Neuron (in vitro differentiated cells): ENCODE measurements at regions not wholly inside any gene's neighbourhood (a gene's known extent, or its start where the extent isn't known, plus 50 kb on each side); places are given as distances from the start of the nearest gene placed in this dataset.

Experiments
- H2AFZ ChIP-seq: one replicate; pipeline ENCODE4 v1.6.1; 2013; ENCODE audit warnings: low read depth, mild to moderate bottlenecking, inconsistent platforms, low read length, moderate library complexity
- H3K27me3 ChIP-seq: one replicate; pipeline ENCODE4 v1.6.1; 2013; ENCODE audit warnings: low read length; ENCODE audit not compliant: insufficient read depth
- H3K36me3 ChIP-seq: one replicate; pipeline ENCODE4 v1.6.1; 2013; ENCODE audit warnings: low read length; ENCODE audit not compliant: insufficient read depth
- H3K4me1 ChIP-seq: one replicate; pipeline ENCODE4 v1.6.1; 2013; ENCODE audit warnings: low read length; ENCODE audit not compliant: insufficient read depth
- H3K4me3 ChIP-seq: 2 replicates; pipeline ENCODE4 v1.5.1; 2013; ENCODE audit warnings: mild to moderate bottlenecking, low read length, moderate library complexity
- H3K9me3 ChIP-seq: one replicate; pipeline ENCODE4 v1.6.1; 2013; ENCODE audit warnings: low read length

- no peak overlapping the region for H2AFZ ChIP-seq
- no peaks in the 10 kb centered on the region for H3K27me3 ChIP-seq
- H3K4me3 ChIP-seq = no peak overlapping the region
- H3K36me3 ChIP-seq = no peaks in the 10 kb centered on the region
- H3K9me3 ChIP-seq = no peaks in the 10 kb centered on the region
- no peaks in the 10 kb centered on the region for H3K4me1 ChIP-seq
Measured at GRCh38 chr3:28067014-28067413, 174.4 kb upstream of the CMC1 start.

DNA sequence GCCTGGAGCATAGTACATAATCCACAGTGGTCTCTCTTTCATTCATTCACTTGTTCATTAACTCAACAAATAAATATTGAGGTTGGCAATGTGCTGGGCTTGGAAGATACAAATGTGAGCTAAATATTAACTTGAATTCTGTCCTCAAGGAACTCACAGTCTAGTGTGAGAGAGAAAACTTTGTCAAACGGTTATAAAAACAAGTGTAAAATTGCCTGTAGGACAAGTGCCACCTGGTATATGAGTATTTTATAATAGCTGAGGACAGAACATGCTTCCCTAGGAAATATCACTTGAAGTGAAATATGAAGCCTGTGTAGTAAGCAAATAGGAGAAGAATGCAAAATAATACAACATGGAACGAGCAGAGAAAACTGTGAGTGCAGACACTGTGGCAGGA lies 173.1 kb upstream of the CMC1 start:
- H3K36me3 ChIP-seq = no peaks in the 10 kb centered on the region
- no peaks in the 10 kb centered on the region for H3K9me3 ChIP-seq
- H2AFZ ChIP-seq = no peak overlapping the region
- H3K4me1 ChIP-seq = no peaks in the 10 kb centered on the region
- H3K27me3 ChIP-seq = no peaks in the 10 kb centered on the region
- no peak overlapping the region for H3K4me3 ChIP-seq

DNA sequence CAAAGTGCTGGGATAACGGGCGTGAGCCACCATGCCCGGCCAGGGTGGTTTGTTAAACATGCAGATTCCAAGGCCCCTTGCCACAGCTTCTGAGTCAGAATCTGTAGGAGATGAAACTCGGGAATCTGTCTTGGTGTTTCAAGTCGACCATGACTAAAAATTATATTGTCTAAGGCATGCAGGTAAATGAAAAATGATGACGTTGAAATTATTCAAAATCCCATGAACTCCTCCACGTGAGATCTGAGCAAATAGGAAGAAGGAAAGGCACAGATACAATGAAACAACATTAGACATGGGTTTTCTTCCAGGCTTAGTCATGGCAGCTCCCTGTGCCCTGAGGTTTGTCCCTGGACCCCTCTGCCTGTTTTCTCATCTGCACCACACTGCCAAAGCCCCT lies 172.0 kb upstream of the CMC1 start:
- H3K27me3 ChIP-seq = no peaks in the 10 kb centered on the region
- no peaks in the 10 kb centered on the region for H3K36me3 ChIP-seq
- no peak overlapping the region for H3K4me3 ChIP-seq
- H3K4me1 ChIP-seq = no peaks in the 10 kb centered on the region
- no peak overlapping the region for H2AFZ ChIP-seq
- H3K9me3 ChIP-seq = no peaks in the 10 kb centered on the region

DNA sequence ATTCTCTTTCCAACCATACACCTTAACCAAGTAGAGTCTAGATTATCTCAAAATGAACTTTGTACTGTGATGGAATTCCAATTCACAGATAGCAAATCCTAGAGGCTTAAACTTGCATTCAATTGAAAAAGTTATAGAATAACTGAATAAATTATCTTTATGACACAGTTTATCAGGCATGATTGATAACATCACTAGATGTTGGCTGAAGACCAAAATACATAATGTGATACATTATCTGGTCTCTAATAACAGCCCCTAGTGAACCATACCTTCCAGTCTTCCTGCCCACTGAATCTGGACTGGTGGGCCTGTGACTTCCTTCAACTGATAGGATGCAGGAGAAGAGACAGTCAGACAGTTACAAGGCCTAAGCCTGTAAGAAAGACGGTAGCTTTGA lies 165.2 kb upstream of the CMC1 start:
- no peaks in the 10 kb centered on the region for H3K36me3 ChIP-seq
- no peaks in the 10 kb centered on the region for H3K9me3 ChIP-seq
- H3K4me1 ChIP-seq = peaks cover 12% of the 10 kb centered on the region
- H3K27me3 ChIP-seq = peaks cover 2% of the 10 kb centered on the region
- H2AFZ ChIP-seq = no peak overlapping the region
- no peak overlapping the region for H3K4me3 ChIP-seq

- Histone ChIP-seq H3K9me3 (no peaks in the 10 kb centered on the region), H3K4me3 (no peak overlapping the region), H2AFZ (no peak overlapping the region), H3K4me1 (peaks cover 12% of the 10 kb centered on the region), H3K27me3 (peaks cover 2% of the 10 kb centered on the region), H3K36me3 (no peaks in the 10 kb centered on the region)
Measured at GRCh38 chr3:28077572-28077971, 163.8 kb upstream of the CMC1 start.

DNA sequence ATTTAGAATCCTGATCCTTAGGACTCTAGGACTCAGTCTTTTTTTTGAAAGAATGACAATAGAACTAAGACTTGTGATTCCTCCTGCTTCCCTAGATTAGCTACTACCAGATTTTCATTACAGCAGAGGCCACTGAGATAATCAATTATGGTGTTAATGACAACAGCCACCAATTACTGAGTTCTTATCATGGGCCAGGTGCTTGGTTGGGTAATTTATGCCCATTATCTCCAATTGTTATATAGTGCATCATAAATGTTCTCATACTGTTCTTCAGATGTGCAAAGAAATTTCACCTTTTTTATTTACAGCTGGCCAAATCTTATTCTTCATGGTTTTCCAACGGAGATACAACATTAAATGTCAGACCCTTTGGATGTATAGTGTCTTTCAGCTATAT lies 162.9 kb upstream of the CMC1 start:
- Histone ChIP-seq H3K4me1 (peaks cover 12% of the 10 kb centered on the region), H3K4me3 (no peak overlapping the region), H3K27me3 (peaks cover 2% of the 10 kb centered on the region), H3K36me3 (no peaks in the 10 kb centered on the region), H2AFZ (no peak overlapping the region), H3K9me3 (no peaks in the 10 kb centered on the region)

- Histone ChIP-seq H3K9me3 (no peaks in the 10 kb centered on the region), H3K36me3 (no peaks in the 10 kb centered on the region), H3K27me3 (peaks cover 4% of the 10 kb centered on the region), H3K4me1 (peaks cover 12% of the 10 kb centered on the region), H2AFZ (no peak overlapping the region), H3K4me3 (no peak overlapping the region)
Measured at GRCh38 chr3:28080716-28081115, 160.7 kb upstream of the CMC1 start.

GRCh38 chr3:28081533-28081947 lies 159.9 kb upstream of the CMC1 start:
- Histone ChIP-seq H3K27me3 (peaks cover 4% of the 10 kb centered on the region), H3K9me3 (no peaks in the 10 kb centered on the region), H3K4me3 (no peak overlapping the region), H2AFZ (no peak overlapping the region), H3K36me3 (no peaks in the 10 kb centered on the region), H3K4me1 (peaks cover 12% of the 10 kb centered on the region)

- Histone ChIP-seq H3K9me3 (no peaks in the 10 kb centered on the region), H3K27me3 (peaks cover 2% of the 10 kb centered on the region), H3K4me3 (no peak overlapping the region), H3K36me3 (no peaks in the 10 kb centered on the region), H3K4me1 (no peaks in the 10 kb centered on the region), H2AFZ (no peak overlapping the region)
Measured at GRCh38 chr3:28087591-28087990, 153.8 kb upstream of the CMC1 start.

GRCh38 chr3:28088811-28089526 lies 152.4 kb upstream of the CMC1 start:
- H3K27me3 ChIP-seq = peaks cover 2% of the 10 kb centered on the region
- no peaks in the 10 kb centered on the region for H3K9me3 ChIP-seq
- H3K4me1 ChIP-seq = no peaks in the 10 kb centered on the region
- H3K4me3 ChIP-seq = no peak overlapping the region
- no peaks in the 10 kb centered on the region for H3K36me3 ChIP-seq
- H2AFZ ChIP-seq = no peak overlapping the region

DNA sequence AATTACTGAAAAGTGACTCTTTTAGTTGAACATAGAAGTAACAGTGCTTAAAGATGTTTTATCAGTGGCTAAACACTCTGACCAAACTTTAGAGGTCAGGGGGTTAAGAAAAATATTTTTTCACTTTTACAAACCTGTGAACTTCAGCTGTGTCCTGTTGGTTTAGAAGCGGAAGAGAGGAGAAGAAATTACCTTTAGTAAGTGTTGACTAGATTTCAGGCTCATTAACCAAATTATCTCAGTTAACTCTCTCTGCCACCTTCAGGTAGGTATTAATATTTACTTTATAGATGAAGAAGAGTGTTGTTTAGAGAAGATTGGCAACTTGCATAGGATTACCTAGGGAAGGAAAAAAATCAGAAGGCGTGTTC lies 151.9 kb upstream of the CMC1 start:
- Histone ChIP-seq H3K27me3 (peaks cover 2% of the 10 kb centered on the region), H3K36me3 (no peaks in the 10 kb centered on the region), H3K4me3 (no peak overlapping the region), H3K9me3 (no peaks in the 10 kb centered on the region), H2AFZ (no peak overlapping the region), H3K4me1 (no peaks in the 10 kb centered on the region)

- no peaks in the 10 kb centered on the region for H3K4me1 ChIP-seq
- no peaks in the 10 kb centered on the region for H3K9me3 ChIP-seq
- H3K36me3 ChIP-seq = no peaks in the 10 kb centered on the region
- no peaks in the 10 kb centered on the region for H3K27me3 ChIP-seq
- no peak overlapping the region for H3K4me3 ChIP-seq
- H2AFZ ChIP-seq = no peak overlapping the region
Measured at GRCh38 chr3:28099296-28099695, 142.1 kb upstream of the CMC1 start.

DNA sequence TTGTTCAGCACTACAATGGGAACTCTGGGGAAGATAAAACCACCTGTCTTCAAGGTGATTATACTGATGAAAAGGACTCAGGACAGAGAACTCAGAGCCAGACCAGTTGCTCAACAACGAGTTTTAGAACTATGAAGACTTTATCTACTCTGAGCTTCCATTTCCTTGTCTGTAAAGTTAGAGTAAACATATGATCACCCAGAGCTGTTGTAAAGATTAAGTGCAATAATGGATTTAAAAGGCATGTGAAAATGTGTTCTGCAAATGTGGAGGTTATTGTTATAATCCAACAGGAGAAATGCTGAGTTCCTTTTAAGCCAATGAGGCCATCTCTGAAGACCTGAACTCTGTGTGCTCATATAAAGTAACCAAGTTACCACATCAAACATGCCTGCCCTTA lies 139.7 kb upstream of the CMC1 start:
- Histone ChIP-seq H3K9me3 (no peaks in the 10 kb centered on the region), H3K4me3 (no peak overlapping the region), H3K36me3 (no peaks in the 10 kb centered on the region), H3K4me1 (no peaks in the 10 kb centered on the region), H3K27me3 (no peaks in the 10 kb centered on the region), H2AFZ (no peak overlapping the region)

- no peaks in the 10 kb centered on the region for H3K4me1 ChIP-seq
Measured at GRCh38 chr3:28103861-28104260, 137.6 kb upstream of the CMC1 start.

More at GRCh38 chr3:28103861-28104260, 137.6 kb upstream of the CMC1 start:
- Histone ChIP-seq H2AFZ (no peak overlapping the region), H3K27me3 (no peaks in the 10 kb centered on the region), H3K4me3 (no peak overlapping the region), H3K36me3 (no peaks in the 10 kb centered on the region), H3K9me3 (no peaks in the 10 kb centered on the region)
